ENCODE measurements at regions not wholly inside any gene's neighbourhood (a gene's known extent, or its start where the extent isn't known, plus 50 kb on each side); places are given as distances from the start of the nearest gene placed in this dataset.

GRCh38 chr1:229948438-229948837 is 118.6 kb upstream of the GALNT2 start:
- no peak for TF ChIP-seq NFIC (IDR thresholded peaks at IDR 0.05)
- TF ChIP-seq MAX (IDR thresholded peaks at IDR 0.05): no peak
- no peak for TF ChIP-seq CEBPB (IDR thresholded peaks at IDR 0.05)
- TF ChIP-seq USF1 (IDR thresholded peaks at IDR 0.05): no peak
- no peak for TF ChIP-seq EP300 (IDR thresholded peaks at IDR 0.05; ENCODE audit: borderline replicate concordance)
- TF ChIP-seq CREB1 (IDR thresholded peaks at IDR 0.05; ENCODE audit: low read depth): no peak
- TF ChIP-seq ZBTB7A (IDR thresholded peaks at IDR 0.05; ENCODE audit: low read depth): no peak

- TF ChIP-seq TCF12 (IDR thresholded peaks at IDR 0.05; ENCODE audit: low read depth) (no peak), MAX (IDR thresholded peaks at IDR 0.05) (no peak), EGR1 (IDR thresholded peaks at IDR 0.05) (no peak), REST (IDR thresholded peaks at IDR 0.05; ENCODE audit: low read depth) (no peak), CREB1 (IDR thresholded peaks at IDR 0.05; ENCODE audit: low read depth) (no peak), ZBTB7A (IDR thresholded peaks at IDR 0.05; ENCODE audit: low read depth) (no peak), FOXM1 (IDR thresholded peaks at IDR 0.05; ENCODE audit: borderline replicate concordance, low read depth) (no peak), CEBPB (IDR thresholded peaks at IDR 0.05) (no peak), TAF1 (IDR thresholded peaks at IDR 0.05; ENCODE audit: low read depth) (no peak), NFIC (IDR thresholded peaks at IDR 0.05) (no peak), TEAD4 (IDR thresholded peaks at IDR 0.05) (no peak), EP300 (IDR thresholded peaks at IDR 0.05; ENCODE audit: borderline replicate concordance) (no peak), RAD21 (IDR thresholded peaks at IDR 0.05; ENCODE audit: low read depth) (no peak), USF1 (IDR thresholded peaks at IDR 0.05) (no peak), YY1 (IDR thresholded peaks at IDR 0.05; ENCODE audit: low read depth) (no peak)
Measured at GRCh38 chr1:229949500-229949899, 117.5 kb upstream of the GALNT2 start.

GRCh38 chr1:229950020-229950419 is 117.0 kb upstream of the GALNT2 start:
- TF ChIP-seq RAD21 (IDR thresholded peaks at IDR 0.05; ENCODE audit: low read depth) (no peak), TAF1 (IDR thresholded peaks at IDR 0.05; ENCODE audit: low read depth) (no peak), MAX (IDR thresholded peaks at IDR 0.05) (no peak), TCF12 (IDR thresholded peaks at IDR 0.05; ENCODE audit: low read depth) (no peak), REST (IDR thresholded peaks at IDR 0.05; ENCODE audit: low read depth) (no peak), NFIC (IDR thresholded peaks at IDR 0.05) (no peak), CEBPB (IDR thresholded peaks at IDR 0.05) (no peak)

GRCh38 chr1:229950908-229951307 is 116.1 kb upstream of the GALNT2 start:
- TF ChIP-seq NFIC (IDR thresholded peaks at IDR 0.05) (no peak), USF1 (IDR thresholded peaks at IDR 0.05) (no peak), ZBTB7A (IDR thresholded peaks at IDR 0.05; ENCODE audit: low read depth) (no peak), RAD21 (IDR thresholded peaks at IDR 0.05; ENCODE audit: low read depth) (no peak), TCF12 (IDR thresholded peaks at IDR 0.05; ENCODE audit: low read depth) (no peak), MAX (IDR thresholded peaks at IDR 0.05) (no peak), REST (IDR thresholded peaks at IDR 0.05; ENCODE audit: low read depth) (no peak), CREB1 (IDR thresholded peaks at IDR 0.05; ENCODE audit: low read depth) (no peak), CEBPB (IDR thresholded peaks at IDR 0.05) (no peak), EGR1 (IDR thresholded peaks at IDR 0.05) (no peak), TEAD4 (IDR thresholded peaks at IDR 0.05) (no peak), FOXM1 (IDR thresholded peaks at IDR 0.05; ENCODE audit: borderline replicate concordance, low read depth) (no peak), YY1 (IDR thresholded peaks at IDR 0.05; ENCODE audit: low read depth) (no peak), EP300 (IDR thresholded peaks at IDR 0.05; ENCODE audit: borderline replicate concordance) (no peak), TAF1 (IDR thresholded peaks at IDR 0.05; ENCODE audit: low read depth) (no peak)
